HL-60 (cell line): ENCODE measurements at regions not wholly inside any gene's neighbourhood (a gene's known extent, or its start where the extent isn't known, plus 50 kb on each side); places are given as distances from the start of the nearest gene placed in this dataset.

ENCODE experiments used
- DNase-seq, 2 experiments: peaks; one replicate each; pipeline ENCODE4 v3.0.0-alpha.2; 2010 to 2020; ENCODE audit warnings: low read depth in 1 of 2, low spot score in 1 of 2
- H3K27ac ChIP-seq: fragments of 250-450 bp; sonication (Bioruptor Pico); replicated peaks from 2 replicates; pipeline ENCODE4 v1.5.1; 2020; ENCODE audit warnings: mild to moderate bottlenecking, moderate library complexity
- H3K27me3 ChIP-seq: fragments of 250-450 bp; sonication (Bioruptor Pico); 2 replicates; pipeline ENCODE4 v1.5.1; 2021; ENCODE audit warnings: mild to moderate bottlenecking, moderate library complexity; ENCODE audit not compliant: insufficient read depth, poor library complexity, severe bottlenecking
- H3K4me3 ChIP-seq: replicated peaks from 2 replicates; pipeline ENCODE4 v1.5.1; 2011; ENCODE audit warnings: mild to moderate bottlenecking, control low read depth, low read length; ENCODE audit not compliant: insufficient read depth
- GABPA ChIP-seq: IDR thresholded peaks from 2 replicates; pipeline ENCODE4 v1.6.1; 2012; ENCODE audit warnings: low read depth
- POLR2AphosphoS5 ChIP-seq: IDR thresholded peaks from 2 replicates; pipeline ENCODE4 v1.6.1; 2012; ENCODE audit warnings: low read depth
- SPI1 ChIP-seq: IDR thresholded peaks from 2 replicates; pipeline ENCODE4 v1.6.1; 2012; ENCODE audit warnings: low read depth, mild to moderate bottlenecking, borderline replicate concordance
- TF ChIP-seq, protein P1 (sequence below): IDR thresholded peaks from one replicate; pipeline ENCODE4 v1.5.1; 2011; ENCODE audit warnings: low read length, control low read depth, inconsistent platforms; ENCODE audit not compliant: insufficient read depth
- TF ChIP-seq, protein P2 (sequence below): IDR thresholded peaks from 2 replicates; pipeline ENCODE4 v1.6.1; 2012; ENCODE audit warnings: low read depth; ENCODE audit not compliant: insufficient replicate concordance

DNA sequence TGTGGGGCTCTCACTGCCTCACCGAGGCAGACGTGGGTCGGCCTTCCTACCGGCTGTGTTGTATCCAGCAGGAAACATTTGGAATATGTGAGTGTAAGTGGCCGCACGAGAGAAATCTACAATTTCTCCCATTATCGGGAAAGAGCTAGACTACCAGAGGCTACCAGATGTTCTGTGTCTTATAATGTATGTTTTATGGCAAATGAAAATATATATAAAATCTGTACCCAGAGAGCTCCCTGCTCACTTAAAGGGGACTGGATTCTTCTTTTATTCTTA is 69.5 kb upstream of the PITX1 start:
- Histone ChIP-seq H3K27ac (no peak overlapping the region), H3K27me3 (no peaks in the 10 kb centered on the region), H3K4me3 (no peak overlapping the region)
- no peak for DNase-seq
- TF ChIP-seq SPI1 = no peak
- no peak for TF ChIP-seq GABPA
- no peak for TF ChIP-seq POLR2AphosphoS5
- TF ChIP-seq, protein P1, sequence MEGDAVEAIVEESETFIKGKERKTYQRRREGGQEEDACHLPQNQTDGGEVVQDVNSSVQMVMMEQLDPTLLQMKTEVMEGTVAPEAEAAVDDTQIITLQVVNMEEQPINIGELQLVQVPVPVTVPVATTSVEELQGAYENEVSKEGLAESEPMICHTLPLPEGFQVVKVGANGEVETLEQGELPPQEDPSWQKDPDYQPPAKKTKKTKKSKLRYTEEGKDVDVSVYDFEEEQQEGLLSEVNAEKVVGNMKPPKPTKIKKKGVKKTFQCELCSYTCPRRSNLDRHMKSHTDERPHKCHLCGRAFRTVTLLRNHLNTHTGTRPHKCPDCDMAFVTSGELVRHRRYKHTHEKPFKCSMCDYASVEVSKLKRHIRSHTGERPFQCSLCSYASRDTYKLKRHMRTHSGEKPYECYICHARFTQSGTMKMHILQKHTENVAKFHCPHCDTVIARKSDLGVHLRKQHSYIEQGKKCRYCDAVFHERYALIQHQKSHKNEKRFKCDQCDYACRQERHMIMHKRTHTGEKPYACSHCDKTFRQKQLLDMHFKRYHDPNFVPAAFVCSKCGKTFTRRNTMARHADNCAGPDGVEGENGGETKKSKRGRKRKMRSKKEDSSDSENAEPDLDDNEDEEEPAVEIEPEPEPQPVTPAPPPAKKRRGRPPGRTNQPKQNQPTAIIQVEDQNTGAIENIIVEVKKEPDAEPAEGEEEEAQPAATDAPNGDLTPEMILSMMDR = no peak
- TF ChIP-seq, protein P2, sequence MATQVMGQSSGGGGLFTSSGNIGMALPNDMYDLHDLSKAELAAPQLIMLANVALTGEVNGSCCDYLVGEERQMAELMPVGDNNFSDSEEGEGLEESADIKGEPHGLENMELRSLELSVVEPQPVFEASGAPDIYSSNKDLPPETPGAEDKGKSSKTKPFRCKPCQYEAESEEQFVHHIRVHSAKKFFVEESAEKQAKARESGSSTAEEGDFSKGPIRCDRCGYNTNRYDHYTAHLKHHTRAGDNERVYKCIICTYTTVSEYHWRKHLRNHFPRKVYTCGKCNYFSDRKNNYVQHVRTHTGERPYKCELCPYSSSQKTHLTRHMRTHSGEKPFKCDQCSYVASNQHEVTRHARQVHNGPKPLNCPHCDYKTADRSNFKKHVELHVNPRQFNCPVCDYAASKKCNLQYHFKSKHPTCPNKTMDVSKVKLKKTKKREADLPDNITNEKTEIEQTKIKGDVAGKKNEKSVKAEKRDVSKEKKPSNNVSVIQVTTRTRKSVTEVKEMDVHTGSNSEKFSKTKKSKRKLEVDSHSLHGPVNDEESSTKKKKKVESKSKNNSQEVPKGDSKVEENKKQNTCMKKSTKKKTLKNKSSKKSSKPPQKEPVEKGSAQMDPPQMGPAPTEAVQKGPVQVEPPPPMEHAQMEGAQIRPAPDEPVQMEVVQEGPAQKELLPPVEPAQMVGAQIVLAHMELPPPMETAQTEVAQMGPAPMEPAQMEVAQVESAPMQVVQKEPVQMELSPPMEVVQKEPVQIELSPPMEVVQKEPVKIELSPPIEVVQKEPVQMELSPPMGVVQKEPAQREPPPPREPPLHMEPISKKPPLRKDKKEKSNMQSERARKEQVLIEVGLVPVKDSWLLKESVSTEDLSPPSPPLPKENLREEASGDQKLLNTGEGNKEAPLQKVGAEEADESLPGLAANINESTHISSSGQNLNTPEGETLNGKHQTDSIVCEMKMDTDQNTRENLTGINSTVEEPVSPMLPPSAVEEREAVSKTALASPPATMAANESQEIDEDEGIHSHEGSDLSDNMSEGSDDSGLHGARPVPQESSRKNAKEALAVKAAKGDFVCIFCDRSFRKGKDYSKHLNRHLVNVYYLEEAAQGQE = no peak

DNA sequence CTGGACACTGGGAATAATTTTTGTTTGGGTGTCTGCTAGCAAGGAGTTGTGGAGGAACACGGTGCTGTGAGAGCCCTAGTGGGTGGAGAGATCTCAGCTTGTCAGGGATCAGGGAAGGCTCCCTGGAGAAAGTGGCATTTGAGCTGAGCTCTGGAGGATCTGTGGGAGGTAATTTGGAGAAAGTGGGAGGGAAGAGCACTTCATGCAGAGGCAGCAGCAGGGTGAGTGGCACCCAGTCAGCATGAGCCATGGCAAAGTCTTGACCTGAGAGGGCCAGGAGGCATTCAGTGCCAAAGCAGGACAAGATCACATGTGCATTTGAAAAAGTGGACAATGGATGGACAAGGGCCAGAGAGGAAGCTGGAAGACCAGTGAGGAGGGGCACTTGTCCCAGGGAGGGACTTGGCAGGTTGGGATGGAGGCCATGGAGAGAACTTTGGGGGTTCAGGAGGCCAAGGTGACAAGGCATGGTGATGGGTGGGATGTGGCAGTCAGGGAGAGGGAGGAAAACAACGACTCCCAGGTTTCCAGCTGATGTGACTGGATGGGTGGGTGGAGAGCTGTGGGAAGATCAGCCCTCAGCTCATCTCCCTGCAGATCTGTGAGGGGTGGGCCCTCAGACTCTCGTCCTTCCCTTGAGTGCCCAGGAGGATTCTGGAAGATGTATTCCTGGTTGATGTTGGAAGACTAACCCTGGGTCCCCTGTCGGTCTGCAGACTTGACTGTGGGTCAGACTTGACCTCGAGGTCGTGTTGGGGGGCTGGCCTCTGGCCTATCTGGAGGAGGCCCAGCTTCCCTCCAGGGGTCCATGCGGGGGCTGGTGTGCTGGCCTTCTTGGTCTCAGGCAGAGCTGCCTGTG is 68.9 kb upstream of the PITX1 start:
- no peaks in the 10 kb centered on the region for H3K27me3 ChIP-seq
- no peak overlapping the region for H3K27ac ChIP-seq
- TF ChIP-seq GABPA (no peak), SPI1 (no peak), POLR2AphosphoS5 (no peak)
- TF ChIP-seq, protein P1 = no peak
- TF ChIP-seq, protein P2 = no peak
- no peak for DNase-seq
- no peak overlapping the region for H3K4me3 ChIP-seq

DNA sequence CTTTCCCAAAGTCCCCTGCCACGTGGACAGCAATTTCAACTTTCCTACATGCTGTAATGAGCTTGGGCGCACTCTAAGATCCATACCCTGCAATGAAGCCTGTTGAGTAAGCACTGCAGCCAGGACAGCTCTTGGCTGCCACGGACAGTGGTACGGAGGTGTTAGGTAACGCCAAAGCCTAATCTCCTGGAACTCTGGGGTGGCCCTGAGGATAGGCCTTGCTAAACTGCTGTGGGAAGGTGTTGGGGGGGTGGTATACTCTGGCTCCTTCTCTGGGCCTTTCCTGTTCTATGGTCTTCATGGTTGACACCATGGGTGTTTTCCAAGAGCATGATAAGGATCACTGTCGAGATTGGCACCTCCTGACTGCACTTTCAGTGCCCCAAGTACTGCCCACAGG is 66.4 kb upstream of the PITX1 start:
- no peak for DNase-seq
- Histone ChIP-seq H3K27me3 (no peaks in the 10 kb centered on the region), H3K27ac (no peak overlapping the region), H3K4me3 (no peak overlapping the region)
- no peak for TF ChIP-seq GABPA
- TF ChIP-seq SPI1 = no peak
- TF ChIP-seq, protein P1 = no peak
- TF ChIP-seq POLR2AphosphoS5 = no peak
- TF ChIP-seq, protein P2 = no peak
